Stomach (tissue), 4 donors: ENCODE measurements at regions not wholly inside any gene's neighbourhood (a gene's known extent, or its start where the extent isn't known, plus 50 kb on each side); places are given as distances from the start of the nearest gene placed in this dataset.

ENCODE experiments used
- POLR2A ChIP-seq, 4 donors: fragments of 450-650 bp; IDR thresholded peaks; one replicate each; pipeline ENCODE4 v1.6.1; 2016; ENCODE audit warnings: antibody characterized with exemption in 4 of 4, control low read depth in 2 of 4, mild to moderate bottlenecking in 1 of 4, moderate library complexity in 1 of 4
- TF ChIP-seq, protein P1 (sequence below), 7 experiments: fragments of 450-650 bp in 4 of 7; fragments of 200-600 bp in 3 of 7; sonication (generic) in 3 of 7; IDR thresholded peaks; one replicate each; pipeline ENCODE4 v1.5.1; 2016 to 2019; ENCODE audit warnings: antibody characterized with exemption in 7 of 7, control low read depth in 2 of 7, mild to moderate bottlenecking in 1 of 7

DNA sequence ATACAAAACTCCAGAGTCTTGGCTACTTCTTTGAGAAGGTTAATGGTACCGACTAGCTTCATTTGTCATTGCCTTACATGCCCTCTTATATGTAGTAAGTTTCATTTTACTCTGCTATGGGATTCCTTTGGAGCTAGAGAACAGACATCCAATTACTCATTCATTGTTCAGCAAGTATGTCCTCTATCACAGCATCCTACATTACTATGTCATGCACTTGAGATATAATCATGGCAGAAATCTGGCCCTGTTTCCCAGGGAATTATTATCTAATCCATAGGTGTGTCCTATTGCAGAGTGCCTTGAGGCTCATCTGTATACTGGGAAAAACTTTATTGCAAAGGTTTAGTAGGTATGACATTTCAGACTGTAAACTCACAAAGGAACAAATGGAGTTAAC is 333.1 kb upstream of the NECTIN3 start:
- TF ChIP-seq, protein P1, sequence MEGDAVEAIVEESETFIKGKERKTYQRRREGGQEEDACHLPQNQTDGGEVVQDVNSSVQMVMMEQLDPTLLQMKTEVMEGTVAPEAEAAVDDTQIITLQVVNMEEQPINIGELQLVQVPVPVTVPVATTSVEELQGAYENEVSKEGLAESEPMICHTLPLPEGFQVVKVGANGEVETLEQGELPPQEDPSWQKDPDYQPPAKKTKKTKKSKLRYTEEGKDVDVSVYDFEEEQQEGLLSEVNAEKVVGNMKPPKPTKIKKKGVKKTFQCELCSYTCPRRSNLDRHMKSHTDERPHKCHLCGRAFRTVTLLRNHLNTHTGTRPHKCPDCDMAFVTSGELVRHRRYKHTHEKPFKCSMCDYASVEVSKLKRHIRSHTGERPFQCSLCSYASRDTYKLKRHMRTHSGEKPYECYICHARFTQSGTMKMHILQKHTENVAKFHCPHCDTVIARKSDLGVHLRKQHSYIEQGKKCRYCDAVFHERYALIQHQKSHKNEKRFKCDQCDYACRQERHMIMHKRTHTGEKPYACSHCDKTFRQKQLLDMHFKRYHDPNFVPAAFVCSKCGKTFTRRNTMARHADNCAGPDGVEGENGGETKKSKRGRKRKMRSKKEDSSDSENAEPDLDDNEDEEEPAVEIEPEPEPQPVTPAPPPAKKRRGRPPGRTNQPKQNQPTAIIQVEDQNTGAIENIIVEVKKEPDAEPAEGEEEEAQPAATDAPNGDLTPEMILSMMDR (IDR thresholded peaks at IDR 0.05) = no peak
- no peak for TF ChIP-seq POLR2A (IDR thresholded peaks at IDR 0.05)
